Colonic mucosa (tissue), 4 donors: ENCODE measurements at regions not wholly inside any gene's neighbourhood (a gene's known extent, or its start where the extent isn't known, plus 50 kb on each side); places are given as distances from the start of the nearest gene placed in this dataset.

Experiments
- DNase-seq: peaks from one replicate; pipeline ENCODE4 v3.0.0-alpha.2; 2020
- H3K27ac ChIP-seq: fragments of 200-600 bp; one replicate; pipeline ENCODE4 v1.8.0; 2021
- H3K27me3 ChIP-seq: fragments of 200-600 bp; one replicate; pipeline ENCODE4 v1.8.0; 2021
- H3K36me3 ChIP-seq: fragments of 200-600 bp; one replicate; pipeline ENCODE4 v1.8.0; 2021
- H3K4me1 ChIP-seq: fragments of 200-600 bp; one replicate; pipeline ENCODE4 v1.8.0; 2021; ENCODE audit warnings: mild to moderate bottlenecking
- H3K4me3 ChIP-seq: fragments of 200-600 bp; one replicate; pipeline ENCODE4 v1.8.0; 2021
- H3K9ac ChIP-seq, 2 donors: one replicate each; pipeline ENCODE4 v1.7.0; 2013; ENCODE audit warnings: control low read depth in 2 of 2, low read depth in 2 of 2, low read length in 2 of 2
- H3K9me3 ChIP-seq: fragments of 200-600 bp; one replicate; pipeline ENCODE4 v1.8.0; 2021
- CTCF ChIP-seq: fragments of 200-600 bp; IDR thresholded peaks from one replicate; pipeline ENCODE4 v1.8.0; 2022; ENCODE audit warnings: antibody characterized with exemption, mild to moderate bottlenecking
- intact Hi-C: fragments of 100-400 bp; cut with DNase I; formaldehyde crosslinking; loops from one replicate; pipeline ENCODE4 v1.14.1; 2022
- donor health status: healthy.
- donor health status: DM: no; HTN: no; CAD: no.
- donor health status: DM: no; HTN: no; CAD: no.

GRCh38 chr4:117334451-117335188 lies 249.2 kb upstream of the TRAM1L1 start:
- Histone ChIP-seq H3K36me3 (no peaks in the 10 kb centered on the region), H3K4me1 (no peaks in the 10 kb centered on the region), H3K9ac (no peak overlapping the region), H3K9me3 (no peaks in the 10 kb centered on the region), H3K27ac (no peak overlapping the region), H3K27me3 (no peaks in the 10 kb centered on the region), H3K4me3 (no peak overlapping the region)
- intact Hi-C loops, result no loop called here
- DNase-seq, result no peak
- no peak for TF ChIP-seq CTCF

DNA sequence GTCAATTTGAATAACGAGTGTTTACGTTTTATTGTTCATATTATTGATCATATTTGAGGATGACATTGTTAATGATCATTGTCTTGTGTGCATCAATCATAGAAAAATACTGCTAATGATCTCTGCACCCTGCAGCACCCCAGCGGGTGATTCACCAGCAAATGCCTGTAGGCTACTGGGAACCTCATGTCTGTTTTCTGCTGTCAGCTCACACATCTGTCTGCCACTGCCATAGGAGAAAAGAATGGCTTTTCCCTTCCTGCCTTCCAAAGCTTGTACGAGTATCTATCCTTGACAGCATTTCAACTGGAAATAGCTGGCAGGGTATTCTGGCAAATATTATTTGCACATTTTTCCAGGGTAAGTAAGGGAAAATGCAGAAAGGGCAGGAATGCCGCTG lies 272.1 kb upstream of the TRAM1L1 start:
- Histone ChIP-seq H3K27ac (no peak overlapping the region), H3K36me3 (no peaks in the 10 kb centered on the region), H3K27me3 (no peaks in the 10 kb centered on the region), H3K9me3 (no peaks in the 10 kb centered on the region), H3K9ac (no peak overlapping the region), H3K4me1 (no peaks in the 10 kb centered on the region), H3K4me3 (no peak overlapping the region)
- intact Hi-C loops, result no loop called here
- TF ChIP-seq CTCF, result no peak
- DNase-seq, result no peak

DNA sequence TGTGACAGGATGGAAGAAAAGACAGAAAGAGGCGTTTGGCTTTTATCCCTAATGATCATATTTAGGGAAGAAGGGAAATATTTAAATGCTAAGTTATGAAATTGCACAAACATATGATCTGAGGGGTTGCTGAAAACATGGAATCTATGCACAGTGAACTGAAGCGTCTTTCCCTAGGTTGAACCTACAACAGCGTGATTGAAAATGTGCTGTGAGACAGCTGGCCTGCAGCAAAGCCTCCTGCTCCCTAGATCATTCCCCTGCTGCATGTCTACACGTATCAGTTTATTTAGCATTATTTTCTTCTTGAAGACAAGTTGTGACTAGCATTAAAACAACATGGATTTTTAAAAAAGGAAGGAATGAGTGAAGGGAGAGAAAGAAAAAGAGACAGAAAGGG lies 272.5 kb upstream of the TRAM1L1 start:
- Histone ChIP-seq H3K27me3 (no peaks in the 10 kb centered on the region), H3K9ac (no peak overlapping the region), H3K4me1 (no peaks in the 10 kb centered on the region), H3K36me3 (no peaks in the 10 kb centered on the region), H3K27ac (no peak overlapping the region), H3K4me3 (no peak overlapping the region), H3K9me3 (no peaks in the 10 kb centered on the region)
- no peak for DNase-seq
- intact Hi-C loops, result no loop called here
- TF ChIP-seq CTCF, result no peak

- no peak overlapping the region for H3K9ac ChIP-seq
- no peaks in the 10 kb centered on the region for H3K9me3 ChIP-seq
- no peak for TF ChIP-seq CTCF
- H3K27me3 ChIP-seq, result no peaks in the 10 kb centered on the region
- no peaks in the 10 kb centered on the region for H3K36me3 ChIP-seq
- H3K27ac ChIP-seq, result no peak overlapping the region
- H3K4me3 ChIP-seq, result no peak overlapping the region
- H3K4me1 ChIP-seq, result no peaks in the 10 kb centered on the region
- DNase-seq, result no peak
- intact Hi-C loops, result no loop called here
Observed at GRCh38 chr4:117370944-117371668, 285.7 kb upstream of the TRAM1L1 start.

GRCh38 chr4:117375101-117375500 lies 289.7 kb upstream of the TRAM1L1 start:
- Histone ChIP-seq H3K27ac (no peak overlapping the region), H3K4me3 (no peak overlapping the region), H3K9me3 (no peaks in the 10 kb centered on the region), H3K36me3 (no peaks in the 10 kb centered on the region), H3K4me1 (no peaks in the 10 kb centered on the region), H3K27me3 (no peaks in the 10 kb centered on the region), H3K9ac (no peak overlapping the region)
- intact Hi-C loops, result no loop called here
- TF ChIP-seq CTCF, result no peak
- DNase-seq, result no peak
